SHP77 treated with DMSO at 0.1 percent for 48 hours (cell line): ENCODE measurements at regions not wholly inside any gene's neighbourhood (a gene's known extent, or its start where the extent isn't known, plus 50 kb on each side); places are given as distances from the start of the nearest gene placed in this dataset.
"Not testable (repeated sequence)": the region's sequence is repeated elsewhere in the genome, so short reads cannot be mapped to it uniquely, and the experiment has no call there.

ENCODE experiments used
- DNase-seq: peaks from one replicate; lab custom pipeline; 2025; lab: John Stamatoyannopoulos, UW

DNA sequence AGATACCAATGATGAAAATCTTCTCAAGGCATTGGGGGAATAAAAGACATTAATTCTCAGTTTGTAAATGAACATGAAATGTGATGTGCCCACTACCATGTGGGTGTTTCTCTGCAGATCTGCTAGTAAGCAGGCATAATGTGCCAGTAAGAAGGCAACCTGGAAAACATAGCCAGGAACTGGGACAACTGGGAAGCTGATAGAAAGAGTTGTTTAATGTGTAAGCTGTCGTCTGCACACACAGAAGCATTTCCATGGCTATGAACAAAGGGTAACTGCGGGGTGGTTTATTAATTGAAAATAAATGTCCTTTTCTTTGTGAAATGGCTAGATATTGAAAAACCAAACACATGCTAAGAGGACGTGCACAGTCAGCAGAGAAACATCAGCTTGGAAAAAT is 52.0 kb downstream of the ZC3H11B start:
- no peak for DNase-seq

GRCh38 chr1:219559899-219560298 is 53.0 kb downstream of the ZC3H11B start:
- DNase-seq = no peak

- DNase-seq = no peak
Observed at GRCh38 chr1:219555806-219556205, 57.1 kb downstream of the ZC3H11B start.

DNA sequence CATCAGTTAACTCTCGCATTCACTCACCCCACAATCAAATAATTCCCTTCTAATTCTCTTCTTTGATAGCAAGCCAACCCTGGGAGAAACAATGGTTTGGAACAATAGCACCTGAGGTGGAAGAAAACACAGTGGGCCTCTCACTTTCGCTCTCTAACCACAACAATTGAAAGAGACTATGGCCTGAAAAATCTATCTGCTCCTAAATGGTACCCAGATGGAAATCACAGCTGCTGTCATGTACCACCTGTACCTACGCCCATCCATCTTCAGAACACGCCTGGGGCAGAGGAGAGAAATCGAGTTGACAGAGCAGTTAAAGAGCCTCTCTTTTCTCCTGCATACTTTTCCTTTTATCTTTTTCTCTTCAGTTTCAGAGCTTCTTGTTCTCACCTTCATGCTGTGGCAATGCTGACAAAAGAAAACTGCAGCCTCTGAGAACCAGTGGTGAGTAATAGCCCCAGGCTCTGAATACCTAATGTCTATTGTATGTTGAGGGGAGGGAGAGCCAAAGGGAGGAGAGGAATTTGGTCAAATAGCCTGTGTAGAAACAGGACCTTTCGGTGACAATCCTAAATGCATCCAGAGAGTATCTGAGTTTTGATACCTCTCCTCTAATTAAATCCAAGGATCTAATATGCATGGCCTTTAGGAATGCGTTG is 57.7 kb downstream of the ZC3H11B start:
- DNase-seq = no peak

- DNase-seq = no peak
Observed at GRCh38 chr1:219553934-219554502, 58.9 kb downstream of the ZC3H11B start.

DNA sequence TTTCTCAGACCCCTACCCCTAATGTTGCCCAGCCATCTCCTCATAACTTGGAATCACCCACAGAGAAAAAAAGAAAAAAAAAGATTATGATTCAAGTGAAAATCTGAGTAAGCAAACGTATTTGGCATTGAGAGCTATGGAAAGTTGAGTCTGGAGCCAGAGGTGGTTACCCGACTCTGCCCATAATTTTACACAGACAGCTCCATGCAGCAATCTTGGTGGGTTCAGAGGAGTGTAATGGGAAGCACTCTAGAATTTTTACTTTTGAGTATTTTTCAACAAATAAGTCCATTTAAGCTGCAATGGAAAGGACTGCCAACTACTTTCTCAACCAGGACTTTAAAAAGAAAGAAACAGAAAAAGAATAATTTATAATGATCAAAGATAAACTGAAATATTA is 62.7 kb downstream of the ZC3H11B start:
- no peak for DNase-seq

DNA sequence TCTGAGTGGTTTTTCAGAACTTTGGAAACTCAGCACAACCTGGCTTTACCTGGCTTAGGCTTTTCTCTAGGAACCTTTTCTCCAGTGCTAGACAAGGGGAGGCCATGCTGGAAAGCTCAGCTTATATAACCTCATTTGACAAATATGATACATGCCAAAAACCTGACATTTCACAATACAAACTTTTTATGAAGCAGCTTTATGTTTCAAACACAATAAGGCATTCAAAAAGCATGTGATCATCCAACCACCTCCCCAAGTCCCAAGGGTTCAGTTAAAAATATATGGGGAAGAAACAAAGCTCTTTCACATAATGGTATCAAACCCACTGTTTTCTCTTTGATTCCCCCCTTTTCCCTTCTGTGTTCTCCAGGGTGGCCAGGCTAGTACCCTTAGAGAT is 63.7 kb downstream of the ZC3H11B start:
- DNase-seq = no peak

DNA sequence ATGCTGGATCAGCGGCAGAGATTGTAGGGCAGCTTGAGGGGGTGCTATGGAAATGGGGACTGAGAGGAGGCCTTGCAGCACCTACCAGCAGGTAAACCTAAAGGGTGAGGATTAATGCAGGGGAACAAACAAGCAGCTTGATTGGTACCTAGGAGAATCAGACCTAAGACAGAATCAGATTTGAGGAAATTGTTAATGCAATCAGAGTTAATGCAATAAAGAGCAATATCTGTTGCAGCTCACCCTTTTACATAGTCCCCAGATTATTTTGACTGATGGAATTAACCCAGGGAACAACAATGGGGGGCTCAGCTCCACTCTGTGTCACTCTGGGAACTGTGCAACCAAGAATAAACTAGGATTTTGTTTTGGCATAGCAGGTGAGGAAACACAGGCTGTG is 64.5 kb downstream of the ZC3H11B start:
- no peak for DNase-seq

DNA sequence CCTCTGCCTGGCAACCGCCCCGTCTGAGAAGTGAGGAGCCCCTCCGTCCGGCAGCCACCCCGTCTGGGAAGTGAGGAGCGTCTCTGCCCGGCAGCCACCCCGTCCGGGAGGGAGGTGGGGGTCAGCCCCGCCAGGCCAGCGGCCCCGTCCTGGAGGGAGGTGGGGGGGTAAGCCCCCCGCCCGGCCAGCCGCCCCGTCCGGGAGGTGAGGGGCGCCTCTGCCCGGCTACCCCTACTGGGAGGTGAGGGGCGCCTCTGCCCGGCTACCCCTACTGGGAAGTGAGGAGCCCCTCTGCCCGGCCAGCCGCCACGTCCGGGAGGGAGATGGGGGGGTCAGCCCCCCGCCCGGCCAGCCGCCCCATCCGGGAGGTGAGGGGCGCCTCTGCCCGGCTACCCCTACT is 67.1 kb downstream of the ZC3H11B start:
- DNase-seq = not testable (repeated sequence)

DNA sequence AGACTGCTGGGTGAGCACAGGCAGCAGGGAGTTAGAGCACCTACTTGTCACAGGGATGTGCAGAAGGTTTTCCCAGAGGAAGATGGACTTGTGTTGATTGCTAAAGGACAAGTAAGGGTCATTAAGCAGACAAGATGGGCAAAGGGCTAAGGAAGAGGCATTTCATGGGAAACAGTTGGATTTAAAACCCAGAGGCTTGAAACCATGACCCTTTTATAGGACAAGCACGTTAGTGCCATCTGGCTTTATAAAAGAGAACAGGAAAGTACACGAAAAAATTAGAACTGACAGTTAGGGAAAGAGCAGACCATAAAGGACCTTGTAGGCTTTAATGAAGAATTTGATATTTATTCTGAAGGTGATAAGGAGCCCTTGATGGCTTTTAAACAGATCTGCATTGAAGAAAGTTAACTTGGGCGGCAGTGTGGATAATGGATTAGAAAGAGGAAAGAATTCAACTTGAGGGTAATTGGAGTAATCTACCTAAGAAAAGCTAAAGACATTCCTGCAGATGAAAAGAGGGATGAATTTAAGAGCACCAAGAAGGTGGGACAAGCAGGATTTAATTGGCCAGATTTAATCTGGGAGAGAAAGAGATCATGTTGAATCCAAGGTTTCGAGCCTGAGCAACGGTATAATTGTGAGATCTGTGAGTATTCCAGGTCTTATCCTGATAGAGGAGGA is 68.6 kb downstream of the ZC3H11B start:
- DNase-seq = no peak

DNA sequence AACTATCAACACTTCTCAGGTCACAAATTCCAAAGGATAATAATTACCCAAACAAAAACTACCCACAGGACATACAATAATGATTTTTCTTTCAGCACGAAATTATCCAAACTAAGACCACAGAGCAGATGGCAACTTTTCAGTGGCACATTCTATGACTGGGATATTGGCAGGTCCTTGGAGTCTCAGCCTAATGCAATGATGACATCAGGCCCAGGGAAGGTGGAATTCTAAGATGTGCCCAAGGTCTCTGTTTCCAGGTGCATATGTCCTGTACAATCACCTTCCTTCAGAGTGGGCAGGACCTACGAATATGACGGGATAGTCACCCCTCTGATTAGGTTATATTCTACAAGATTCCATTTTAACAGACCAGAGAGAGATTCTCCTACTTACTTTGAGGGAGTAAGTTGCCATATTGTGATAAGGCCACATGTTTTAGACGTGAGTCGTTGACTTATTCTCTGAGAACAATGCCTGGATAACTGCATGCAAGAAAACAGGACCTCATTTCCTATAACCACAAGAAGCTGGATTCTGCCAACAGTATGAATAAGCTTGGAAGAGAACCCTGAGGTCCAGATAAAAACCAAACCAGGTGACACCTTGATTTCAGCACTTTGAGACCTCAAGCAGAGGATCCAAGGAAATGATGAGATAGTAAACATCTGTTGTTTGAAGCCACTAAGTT is 69.9 kb downstream of the ZC3H11B start:
- DNase-seq = no peak

DNA sequence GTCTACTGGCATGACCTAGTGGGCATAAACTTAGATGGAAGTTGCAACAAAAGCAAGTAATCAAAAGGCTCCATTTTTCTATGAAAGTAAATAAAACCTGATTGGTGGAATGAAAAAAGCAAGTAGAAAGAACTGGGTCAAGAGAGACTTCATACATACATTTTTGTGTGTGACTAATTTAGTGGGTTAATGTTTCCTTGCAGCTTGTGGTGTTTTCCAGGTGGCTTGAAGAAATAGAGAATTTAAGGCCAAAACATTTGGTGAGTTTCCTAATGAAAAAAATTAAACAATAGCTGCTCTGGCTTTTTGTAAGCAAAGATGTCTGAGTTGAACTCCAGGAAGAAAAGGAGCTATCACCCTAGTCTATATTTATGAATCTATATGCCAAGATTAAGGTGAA is 71.0 kb downstream of the ZC3H11B start:
- DNase-seq = no peak

GRCh38 chr1:219539645-219540254 is 73.2 kb downstream of the ZC3H11B start:
- no peak for DNase-seq

DNA sequence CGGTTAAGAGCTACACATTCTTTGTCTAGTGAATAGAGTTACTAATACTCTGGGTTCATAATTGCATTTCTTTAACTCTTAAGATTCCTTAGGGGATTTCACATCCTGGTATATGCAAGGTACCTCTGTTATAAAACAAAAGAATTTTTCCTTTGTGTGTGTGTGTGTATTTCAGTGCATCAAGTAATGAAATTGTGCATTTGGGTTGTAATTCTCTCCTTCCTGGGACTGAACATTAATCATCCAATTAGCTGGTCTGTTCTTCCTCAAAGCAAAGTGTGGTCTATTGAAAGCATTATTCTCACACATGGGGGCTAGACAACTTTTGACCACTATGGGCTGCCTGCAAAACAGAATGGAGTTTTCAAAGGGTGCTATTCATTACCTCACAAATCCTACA is 74.0 kb downstream of the ZC3H11B start:
- DNase-seq = no peak

GRCh38 chr1:219537223-219537631 is 75.7 kb downstream of the ZC3H11B start:
- DNase-seq = no peak

DNA sequence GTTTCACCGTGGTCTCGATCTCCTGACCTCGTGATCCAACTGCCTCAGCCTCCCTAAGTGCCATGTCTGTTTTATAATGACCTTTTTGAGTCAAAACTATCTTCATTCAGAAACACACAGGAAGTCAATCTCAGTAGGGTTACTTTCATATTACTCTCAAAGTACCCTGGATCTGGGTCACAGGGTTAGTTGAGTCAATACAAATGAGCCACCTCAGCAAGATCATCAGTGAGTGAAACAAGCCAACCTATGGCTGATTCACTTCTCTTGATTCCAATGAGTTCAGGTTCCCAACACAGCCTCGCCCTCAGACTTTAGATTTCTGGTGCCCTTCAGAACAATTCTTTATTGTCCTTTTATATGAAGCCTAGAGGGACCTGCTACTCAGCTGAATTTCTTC is 76.9 kb downstream of the ZC3H11B start:
- DNase-seq = no peak

DNA sequence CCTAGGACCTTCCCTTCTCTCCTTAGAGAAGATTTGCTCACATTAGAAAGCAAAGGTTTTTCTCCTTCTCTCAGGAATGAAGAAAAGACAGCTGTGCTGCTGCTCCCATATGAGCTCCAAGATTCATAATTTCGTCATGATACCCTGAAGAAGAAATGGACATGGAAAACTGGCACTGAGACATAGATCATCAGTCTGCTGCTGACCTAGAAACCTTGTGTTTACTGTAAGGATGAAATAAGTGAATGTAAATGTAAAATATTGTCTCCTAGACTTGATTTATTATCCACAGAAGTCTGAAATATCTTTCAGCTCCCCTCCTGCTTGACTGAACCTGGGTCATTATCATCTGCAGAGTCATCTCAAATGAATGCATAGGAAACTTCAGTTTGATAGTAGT is 77.9 kb downstream of the ZC3H11B start:
- no peak for DNase-seq

GRCh38 chr1:219533280-219533679 is 79.6 kb downstream of the ZC3H11B start:
- DNase-seq = no peak

DNA sequence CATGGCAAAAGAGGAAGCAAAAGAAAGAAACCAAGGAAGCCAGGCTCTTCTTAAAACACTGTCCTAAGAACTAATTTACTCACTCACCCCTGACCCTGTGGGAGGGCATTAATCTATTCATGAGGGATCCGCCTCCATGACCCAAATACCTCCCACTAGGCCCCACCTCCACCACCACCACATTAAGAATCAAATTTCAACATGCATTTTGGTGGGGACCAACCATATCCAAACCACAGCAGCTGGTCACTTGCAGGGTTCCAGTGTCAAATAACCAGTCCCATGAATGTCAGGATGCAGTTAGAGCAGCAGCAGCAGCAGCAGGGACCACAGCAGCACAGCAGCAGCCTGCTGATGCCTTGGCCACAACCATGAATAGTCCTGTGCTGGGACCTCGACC is 83.8 kb downstream of the ZC3H11B start:
- DNase-seq = no peak

GRCh38 chr1:219528633-219529032 is 84.3 kb downstream of the ZC3H11B start:
- DNase-seq = no peak

- DNase-seq = no peak
Observed at GRCh38 chr1:219527994-219528393, 84.9 kb downstream of the ZC3H11B start.

- DNase-seq = no peak
Observed at GRCh38 chr1:219526074-219526473, 86.8 kb downstream of the ZC3H11B start.

GRCh38 chr1:219523411-219523810 is 89.5 kb downstream of the ZC3H11B start:
- DNase-seq = no peak
